ENCODE measurements at regions not wholly inside any gene's neighbourhood (a gene's known extent, or its start where the extent isn't known, plus 50 kb on each side); places are given as distances from the start of the nearest gene placed in this dataset.

GRCh38 chr11:130711193-130711592 lies 205.1 kb downstream of the SNX19 start:
- DNase-seq (ENCODE audit: low spot score), result no peak
- no peak for TF ChIP-seq CTCF (IDR thresholded peaks at IDR 0.05)
- ATAC-seq (ENCODE audit: low FRiP score), result no peak

- DNase-seq (ENCODE audit: low spot score), result no peak
- no peak for ATAC-seq (ENCODE audit: low FRiP score)
- no peak for TF ChIP-seq CTCF (IDR thresholded peaks at IDR 0.05)
Measured at GRCh38 chr11:130712480-130712879, 203.8 kb downstream of the SNX19 start.

GRCh38 chr11:130715085-130715876 lies 201.0 kb downstream of the SNX19 start:
- ATAC-seq (ENCODE audit: low FRiP score), result no peak

GRCh38 chr11:130715877-130716220 lies 200.4 kb downstream of the SNX19 start:
- ATAC-seq (ENCODE audit: low FRiP score) (no peak), DNase-seq (ENCODE audit: low spot score) (no peak)
- no peak for TF ChIP-seq CTCF (IDR thresholded peaks at IDR 0.05)

More at GRCh38 chr11:130715085-130715876, 201.0 kb downstream of the SNX19 start:
- DNase-seq (ENCODE audit: low spot score), result no peak
- no peak for TF ChIP-seq CTCF (IDR thresholded peaks at IDR 0.05)

- no peak for TF ChIP-seq CTCF (IDR thresholded peaks at IDR 0.05)
- no peak for DNase-seq (ENCODE audit: low spot score)
- ATAC-seq (ENCODE audit: low FRiP score), result no peak
Measured at GRCh38 chr11:130718120-130718519, 198.2 kb downstream of the SNX19 start.

- DNase-seq (ENCODE audit: low spot score), result no peak
- no peak for TF ChIP-seq CTCF (IDR thresholded peaks at IDR 0.05)
- no peak for ATAC-seq (ENCODE audit: low FRiP score)
Measured at GRCh38 chr11:130719220-130719915, 196.9 kb downstream of the SNX19 start.
